ENCODE measurements at regions not wholly inside any gene's neighbourhood (a gene's known extent, or its start where the extent isn't known, plus 50 kb on each side); places are given as distances from the start of the nearest gene placed in this dataset.

- no peak for DNase-seq
Observed at GRCh38 chr3:94873751-94874150, 810.9 kb downstream of the NSUN3 start.

GRCh38 chr3:94875149-94875548 is 812.3 kb downstream of the NSUN3 start:
- no peak for DNase-seq

- DNase-seq = no peak
Observed at GRCh38 chr3:94887065-94887464, 824.2 kb downstream of the NSUN3 start.

GRCh38 chr3:94896994-94897393 is 834.1 kb downstream of the NSUN3 start:
- DNase-seq = no peak

GRCh38 chr3:94904156-94904674 is 841.4 kb downstream of the NSUN3 start:
- peak; percentile 1 for DNase-seq

GRCh38 chr3:94909726-94910125 is 846.9 kb downstream of the NSUN3 start:
- no peak for DNase-seq

GRCh38 chr3:94912656-94913055 is 849.8 kb downstream of the NSUN3 start:
- DNase-seq = no peak

GRCh38 chr3:94927175-94927574 is 864.3 kb downstream of the NSUN3 start:
- no peak for DNase-seq

- no peak for DNase-seq
Observed at GRCh38 chr3:94928921-94929320, 866.1 kb downstream of the NSUN3 start.

- DNase-seq = no peak
Observed at GRCh38 chr3:94935738-94936580, 873.1 kb downstream of the NSUN3 start.

- no peak for DNase-seq
Observed at GRCh38 chr3:94937980-94938379, 875.1 kb downstream of the NSUN3 start.

GRCh38 chr3:94946683-94947082 is 883.8 kb downstream of the NSUN3 start:
- no peak for DNase-seq

GRCh38 chr3:94961423-94962100 is 898.7 kb downstream of the NSUN3 start:
- no peak for DNase-seq

- DNase-seq = no peak
Observed at GRCh38 chr3:94965867-94966475, 903.1 kb downstream of the NSUN3 start.

GRCh38 chr3:94967196-94967595 is 904.3 kb downstream of the NSUN3 start:
- no peak for DNase-seq

GRCh38 chr3:94968519-94968918 is 905.7 kb downstream of the NSUN3 start:
- no peak for DNase-seq

- DNase-seq = no peak
Observed at GRCh38 chr3:94972066-94972465, 909.2 kb downstream of the NSUN3 start.

GRCh38 chr3:94978084-94978483 is 915.2 kb downstream of the NSUN3 start:
- no peak for DNase-seq

- no peak for DNase-seq
Observed at GRCh38 chr3:94985778-94986177, 922.9 kb downstream of the NSUN3 start.

- DNase-seq = no peak
Observed at GRCh38 chr3:94990952-94991705, 928.3 kb downstream of the NSUN3 start.

GRCh38 chr3:94996743-94997142 is 933.9 kb downstream of the NSUN3 start:
- DNase-seq = no peak

- DNase-seq = no peak
Observed at GRCh38 chr3:95002438-95003046, 939.7 kb downstream of the NSUN3 start.
